DND-41 (cell line): ENCODE measurements at regions not wholly inside any gene's neighbourhood (a gene's known extent, or its start where the extent isn't known, plus 50 kb on each side); places are given as distances from the start of the nearest gene placed in this dataset.

Experiments
- CTCF ChIP-seq: IDR thresholded peaks from 2 replicates; pipeline ENCODE4 v1.5.1; 2012; ENCODE audit warnings: borderline replicate concordance, low read length, moderate library complexity, mild to moderate bottlenecking; ENCODE audit not compliant: poor library complexity, severe bottlenecking; ENCODE audit errors: extremely low read depth
- EZH2 ChIP-seq: IDR thresholded peaks from 3 replicates; pipeline ENCODE4 v1.6.1; 2012; ENCODE audit warnings: borderline replicate concordance, low read depth, mild to moderate bottlenecking, moderate library complexity, low read length, inconsistent platforms; ENCODE audit not compliant: severe bottlenecking

GRCh38 chrX:85619962-85620361 is 240.5 kb upstream of the POF1B start:
- TF ChIP-seq CTCF (no peak), EZH2 (no peak)
